ENCODE measurements at regions not wholly inside any gene's neighbourhood (a gene's known extent, or its start where the extent isn't known, plus 50 kb on each side); places are given as distances from the start of the nearest gene placed in this dataset.

GRCh38 chr5:165579911-165580310 lies 2074.5 kb downstream of the MAT2B start:
- intact Hi-C loops (cut with DNase I; ENCODE audit: low total_unique reads), result no loop called here
- no peaks in the 10 kb centered on the region for H3K27me3 ChIP-seq
- no peak overlapping the region for H3K27ac ChIP-seq
- H3K9me3 ChIP-seq, result no peaks in the 10 kb centered on the region
- DNase-seq, result no peak
- TF ChIP-seq, protein P1, sequence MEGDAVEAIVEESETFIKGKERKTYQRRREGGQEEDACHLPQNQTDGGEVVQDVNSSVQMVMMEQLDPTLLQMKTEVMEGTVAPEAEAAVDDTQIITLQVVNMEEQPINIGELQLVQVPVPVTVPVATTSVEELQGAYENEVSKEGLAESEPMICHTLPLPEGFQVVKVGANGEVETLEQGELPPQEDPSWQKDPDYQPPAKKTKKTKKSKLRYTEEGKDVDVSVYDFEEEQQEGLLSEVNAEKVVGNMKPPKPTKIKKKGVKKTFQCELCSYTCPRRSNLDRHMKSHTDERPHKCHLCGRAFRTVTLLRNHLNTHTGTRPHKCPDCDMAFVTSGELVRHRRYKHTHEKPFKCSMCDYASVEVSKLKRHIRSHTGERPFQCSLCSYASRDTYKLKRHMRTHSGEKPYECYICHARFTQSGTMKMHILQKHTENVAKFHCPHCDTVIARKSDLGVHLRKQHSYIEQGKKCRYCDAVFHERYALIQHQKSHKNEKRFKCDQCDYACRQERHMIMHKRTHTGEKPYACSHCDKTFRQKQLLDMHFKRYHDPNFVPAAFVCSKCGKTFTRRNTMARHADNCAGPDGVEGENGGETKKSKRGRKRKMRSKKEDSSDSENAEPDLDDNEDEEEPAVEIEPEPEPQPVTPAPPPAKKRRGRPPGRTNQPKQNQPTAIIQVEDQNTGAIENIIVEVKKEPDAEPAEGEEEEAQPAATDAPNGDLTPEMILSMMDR (IDR thresholded peaks at IDR 0.05), result no peak
- H3K4me3 ChIP-seq, result no peak overlapping the region
- H3K4me1 ChIP-seq, result no peaks in the 10 kb centered on the region
- H3K36me3 ChIP-seq, result no peaks in the 10 kb centered on the region

DNA sequence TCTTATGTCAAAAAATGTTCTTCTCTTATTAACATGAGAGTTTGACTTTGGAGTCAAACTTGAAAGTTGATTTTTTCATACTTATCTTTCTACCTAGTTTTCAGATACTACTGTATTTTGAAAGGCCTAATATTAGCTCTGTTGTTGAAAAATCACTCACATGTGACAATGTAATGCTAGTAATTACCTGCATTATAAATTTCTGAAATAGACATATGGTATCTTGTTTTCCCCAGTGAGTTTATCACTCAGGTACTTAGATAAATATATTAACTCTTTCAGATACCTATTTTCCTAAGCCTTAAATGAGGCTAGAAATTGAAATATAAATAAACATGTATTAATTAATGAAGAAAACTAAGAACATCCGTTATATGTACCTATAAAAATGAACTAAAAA lies 2089.3 kb downstream of the MAT2B start:
- TF ChIP-seq, protein P1 (IDR thresholded peaks at IDR 0.05), result no peak
- H3K27ac ChIP-seq, result no peak overlapping the region
- no peaks in the 10 kb centered on the region for H3K27me3 ChIP-seq
- DNase-seq, result no peak
- intact Hi-C loops (cut with DNase I; ENCODE audit: low total_unique reads), result no loop called here
- no peaks in the 10 kb centered on the region for H3K9me3 ChIP-seq
- no peak overlapping the region for H3K4me3 ChIP-seq
- H3K36me3 ChIP-seq, result no peaks in the 10 kb centered on the region
- H3K4me1 ChIP-seq, result no peaks in the 10 kb centered on the region

- TF ChIP-seq, protein P1 (IDR thresholded peaks at IDR 0.05), result no peak
- Histone ChIP-seq H3K4me1 (no peaks in the 10 kb centered on the region), H3K27ac (no peak overlapping the region), H3K36me3 (no peaks in the 10 kb centered on the region), H3K27me3 (no peaks in the 10 kb centered on the region), H3K4me3 (no peak overlapping the region), H3K9me3 (no peaks in the 10 kb centered on the region)
- DNase-seq, result no peak
- intact Hi-C loops (cut with DNase I; ENCODE audit: low total_unique reads), result no loop called here
Measured at GRCh38 chr5:165602529-165602928, 2097.1 kb downstream of the MAT2B start.

DNA sequence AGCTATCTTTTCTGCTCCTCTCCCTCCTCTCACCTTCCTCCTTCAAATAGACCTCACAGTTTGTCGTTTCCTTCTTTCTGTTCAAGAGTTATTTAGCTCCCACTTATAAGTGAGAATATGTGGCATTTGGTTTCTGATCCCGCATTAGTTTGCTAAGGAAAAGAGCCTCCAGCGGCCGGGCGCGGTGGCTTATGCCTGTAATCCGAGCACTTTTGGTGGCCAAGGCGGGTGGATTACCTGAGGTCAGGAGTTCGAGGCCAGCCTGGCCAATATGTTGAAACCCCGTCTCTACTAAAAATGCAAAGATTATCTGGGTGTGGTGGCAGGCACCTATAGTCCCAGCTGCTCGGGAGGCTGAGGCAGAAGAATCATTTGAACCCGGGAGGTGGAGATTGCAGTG lies 2101.6 kb downstream of the MAT2B start:
- H3K27me3 ChIP-seq, result no peaks in the 10 kb centered on the region
- no peak overlapping the region for H3K4me3 ChIP-seq
- H3K36me3 ChIP-seq, result no peaks in the 10 kb centered on the region
- intact Hi-C loops (cut with DNase I; ENCODE audit: low total_unique reads), result no loop called here
- H3K4me1 ChIP-seq, result no peaks in the 10 kb centered on the region
- TF ChIP-seq, protein P1 (IDR thresholded peaks at IDR 0.05), result no peak
- no peak for DNase-seq
- H3K27ac ChIP-seq, result no peak overlapping the region
- H3K9me3 ChIP-seq, result no peaks in the 10 kb centered on the region

GRCh38 chr5:165609871-165610270 lies 2104.5 kb downstream of the MAT2B start:
- H3K4me3 ChIP-seq, result no peak overlapping the region
- intact Hi-C loops (cut with DNase I; ENCODE audit: low total_unique reads), result no loop called here
- no peaks in the 10 kb centered on the region for H3K27me3 ChIP-seq
- no peaks in the 10 kb centered on the region for H3K36me3 ChIP-seq
- DNase-seq, result no peak
- TF ChIP-seq, protein P1 (IDR thresholded peaks at IDR 0.05), result no peak
- no peaks in the 10 kb centered on the region for H3K9me3 ChIP-seq
- H3K27ac ChIP-seq, result no peak overlapping the region
- H3K4me1 ChIP-seq, result no peaks in the 10 kb centered on the region

All from tibial artery (tissue), 4 donors.